NCI-H524 (cell line): ENCODE measurements at regions not wholly inside any gene's neighbourhood (a gene's known extent, or its start where the extent isn't known, plus 50 kb on each side); places are given as distances from the start of the nearest gene placed in this dataset.
"Not testable (repeated sequence)": the region's sequence is repeated elsewhere in the genome, so short reads cannot be mapped to it uniquely, and the experiment has no call there.

Source experiments
- DNase-seq, 2 experiments: peaks; one replicate each; lab custom pipeline; 2025; lab: John Stamatoyannopoulos, UW

DNA sequence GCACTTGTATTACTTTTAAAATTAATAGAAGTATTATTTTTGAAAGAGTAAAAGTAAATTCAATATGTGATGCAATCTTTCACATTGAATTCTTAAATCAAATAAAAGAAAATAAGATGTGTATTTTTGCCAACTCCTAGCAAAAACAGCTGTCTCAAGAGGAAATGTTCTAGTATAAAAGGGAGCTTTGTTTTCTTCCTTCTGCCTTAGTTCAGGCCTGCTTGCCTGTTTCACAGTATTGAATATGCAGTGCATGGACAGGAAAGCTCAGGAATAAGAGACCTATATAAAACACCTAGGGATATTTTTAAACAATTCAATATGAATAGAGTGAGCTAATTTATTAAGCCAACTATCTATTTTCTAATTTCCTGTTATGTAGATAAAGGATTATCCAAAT, 294.8 kb upstream of the G2E3 start:
- DNase-seq = no peak

- no peak for DNase-seq
Measured at GRCh38 chr14:30266290-30266689, 292.7 kb upstream of the G2E3 start.

- no peak for DNase-seq
Measured at GRCh38 chr14:30267141-30267540, 291.8 kb upstream of the G2E3 start.

DNA sequence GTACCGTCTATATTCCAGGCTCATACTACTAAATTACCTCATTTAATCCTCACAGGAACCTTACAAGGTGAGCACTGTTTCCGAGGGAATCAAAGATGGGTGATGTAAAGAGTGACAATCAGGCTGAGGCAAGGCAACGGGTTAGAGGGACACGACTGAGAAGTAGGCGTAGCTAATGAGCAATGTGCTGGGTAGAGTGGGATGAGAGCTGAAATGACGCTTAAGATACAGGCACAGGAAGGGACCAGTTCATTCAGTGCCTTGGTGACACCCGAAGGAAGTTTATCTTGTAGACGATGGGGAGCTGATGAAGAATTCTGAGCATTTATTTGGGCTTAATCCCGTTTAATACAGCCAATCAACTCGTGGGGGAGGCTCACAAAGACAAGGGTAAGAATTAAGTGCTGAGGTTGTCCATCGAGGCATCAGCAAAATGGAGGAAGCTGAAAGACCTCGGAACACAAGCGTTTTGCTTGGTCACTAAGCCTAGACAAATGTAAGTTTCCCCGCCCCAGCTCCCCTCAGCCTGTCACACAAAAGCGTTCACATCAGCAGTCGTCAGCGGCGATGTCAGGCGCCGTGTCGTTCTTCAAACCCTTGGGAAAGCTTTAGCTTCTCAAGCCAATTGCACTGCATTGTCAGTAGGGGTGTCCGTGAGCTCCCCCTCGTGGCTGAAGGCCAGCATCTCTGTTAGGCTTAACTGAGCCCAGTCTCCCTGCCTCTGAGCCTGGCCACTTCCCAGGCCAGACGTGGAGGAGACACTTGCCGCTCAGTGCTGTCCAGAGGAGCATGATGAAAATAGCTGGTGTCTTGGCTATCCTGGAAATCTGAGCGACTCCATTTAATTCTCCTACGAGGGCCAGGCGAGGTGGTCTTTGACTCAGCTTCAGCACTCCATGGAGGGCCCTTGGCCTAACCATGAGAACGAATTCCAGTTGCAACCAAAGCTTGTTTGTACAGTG, 288.5 kb upstream of the G2E3 start:
- DNase-seq = peak; percentile 97 to 98

DNA sequence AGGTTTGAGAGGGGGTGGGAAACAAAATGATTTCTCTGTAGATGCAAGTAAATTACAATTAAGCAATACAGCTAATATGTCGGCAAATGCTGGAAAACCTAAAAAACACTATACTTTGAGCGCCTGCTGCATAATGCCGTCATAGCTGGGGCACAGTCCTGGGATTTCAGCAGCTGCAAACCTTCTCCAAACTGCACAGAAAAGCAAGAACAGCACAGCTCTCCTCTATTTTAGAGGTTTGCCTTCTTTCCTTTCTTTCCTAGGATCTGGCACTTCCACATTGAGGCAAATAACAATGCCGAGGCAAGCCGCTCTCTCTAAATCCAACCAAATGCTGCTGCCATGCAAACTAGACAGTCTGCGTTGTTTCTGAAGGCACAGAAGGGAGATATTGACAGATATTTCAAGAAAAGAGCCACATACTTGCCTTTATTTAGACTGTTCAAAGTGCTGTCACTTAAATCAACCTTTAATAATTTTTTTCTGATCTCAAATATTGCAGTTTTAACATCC, 287.1 kb upstream of the G2E3 start:
- no peak for DNase-seq

- no peak for DNase-seq
Measured at GRCh38 chr14:30272848-30273832, 285.8 kb upstream of the G2E3 start.

DNA sequence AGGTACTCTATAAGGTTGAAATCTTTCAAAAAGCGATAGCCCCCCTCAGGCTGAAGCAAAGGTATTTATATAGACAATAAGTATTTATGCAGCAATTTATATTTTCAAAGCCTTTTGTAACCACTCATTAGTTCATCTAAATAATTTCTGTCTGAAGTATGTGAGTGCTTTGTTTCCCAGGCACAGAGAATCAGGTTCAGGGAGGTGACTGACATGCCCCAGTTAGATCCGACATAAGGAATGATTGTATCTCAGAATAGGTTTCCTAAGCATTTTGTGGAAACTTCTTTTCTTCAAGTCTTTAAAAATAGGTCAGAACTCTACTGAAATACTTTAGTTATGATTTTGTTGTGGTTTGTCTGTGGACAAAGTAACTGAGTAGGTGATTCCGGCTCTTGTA, 283.4 kb upstream of the G2E3 start:
- DNase-seq = no peak

GRCh38 chr14:30277268-30277667, 281.7 kb upstream of the G2E3 start:
- DNase-seq = no peak

- DNase-seq = not testable (repeated sequence)
Measured at GRCh38 chr14:30278856-30279255, 280.1 kb upstream of the G2E3 start.

DNA sequence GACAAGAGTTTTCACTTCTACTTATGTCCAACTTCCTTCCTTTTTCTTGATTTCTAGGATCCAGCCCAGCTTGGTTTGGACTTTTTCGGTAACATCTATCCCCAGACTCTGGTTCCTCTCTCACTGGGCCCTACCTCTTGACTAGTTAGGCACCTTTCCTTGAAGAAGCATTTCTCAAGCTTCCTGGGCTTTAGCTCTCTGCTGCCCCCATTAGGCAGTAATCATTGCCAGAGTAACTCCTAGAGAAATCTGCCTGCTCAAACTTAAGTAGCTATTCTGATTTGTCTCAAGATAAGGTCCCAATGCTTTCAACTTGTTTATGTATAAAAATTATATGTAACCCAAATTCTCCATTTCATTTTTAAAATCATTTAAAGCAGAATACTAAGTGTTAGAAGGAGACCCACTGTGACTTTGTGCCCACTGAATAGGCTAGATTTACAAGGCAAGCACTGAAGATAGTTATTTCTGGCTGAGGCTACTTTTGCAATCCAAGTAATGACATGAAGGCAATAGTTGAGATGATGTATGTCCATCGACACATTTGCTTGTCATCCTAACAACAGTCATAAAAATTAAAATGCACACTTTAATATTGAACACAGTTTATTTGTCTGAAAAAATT, 275.0 kb upstream of the G2E3 start:
- DNase-seq = peak; percentile 34 to 74

DNA sequence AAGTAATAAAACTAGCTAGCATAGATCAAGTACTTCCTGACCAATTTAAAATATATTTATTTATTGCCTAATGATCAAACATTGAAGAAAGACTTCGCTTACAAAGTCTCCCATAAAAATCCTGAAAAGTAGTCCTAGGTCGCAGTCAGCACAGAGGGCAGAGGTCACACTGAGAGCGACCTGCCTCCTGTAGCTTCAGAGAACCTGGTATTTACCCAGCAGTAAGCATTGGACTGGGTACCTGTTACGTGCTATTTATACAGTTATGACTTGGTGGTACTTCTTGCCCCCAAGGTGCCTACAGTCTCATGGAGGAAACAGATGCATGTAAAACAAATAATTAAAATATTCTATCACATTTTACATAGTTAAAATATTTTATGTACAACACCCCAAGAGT, 274.1 kb upstream of the G2E3 start:
- DNase-seq = no peak

DNA sequence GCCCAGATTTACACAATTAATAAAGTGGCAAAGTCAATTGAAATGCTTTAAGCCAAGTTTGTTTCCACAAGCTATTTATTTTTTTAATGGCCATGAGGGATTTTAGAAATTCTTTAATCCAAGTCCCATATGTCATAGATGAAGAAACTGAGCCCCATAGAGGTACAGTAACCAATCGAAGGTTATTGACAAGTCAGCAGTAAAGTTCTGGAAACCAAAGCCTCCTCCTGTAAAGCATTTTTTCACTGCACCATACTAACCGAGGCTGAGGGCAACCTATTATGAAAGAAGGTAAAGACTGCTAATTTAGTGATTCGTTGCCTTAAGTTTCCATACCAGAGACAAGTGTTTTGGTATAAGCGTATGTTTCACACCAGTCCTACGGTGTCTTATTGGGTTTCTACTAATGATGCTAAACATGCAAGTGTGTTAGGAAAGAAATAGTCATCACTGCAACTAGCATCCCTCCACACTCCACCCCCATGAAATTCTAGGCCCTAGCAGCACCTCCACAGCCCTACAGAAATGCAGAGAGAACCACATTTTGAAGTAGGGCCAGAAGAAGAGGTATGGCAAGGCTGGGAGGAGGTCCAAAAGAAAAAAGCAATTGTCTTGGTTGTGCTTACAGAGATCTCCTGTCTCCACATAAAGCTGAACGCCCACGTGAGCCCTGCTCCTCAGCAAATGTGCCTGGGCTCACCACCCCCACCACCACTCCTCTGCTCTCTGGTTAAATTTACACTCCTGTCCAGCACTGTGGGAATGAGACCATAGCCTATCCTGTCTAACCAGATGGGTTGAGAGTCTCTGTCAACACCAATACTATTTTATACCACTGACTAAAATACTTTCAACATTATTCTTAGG, 271.1 kb upstream of the G2E3 start:
- peak in 1 of 2 experiments; percentile 15 for DNase-seq

DNA sequence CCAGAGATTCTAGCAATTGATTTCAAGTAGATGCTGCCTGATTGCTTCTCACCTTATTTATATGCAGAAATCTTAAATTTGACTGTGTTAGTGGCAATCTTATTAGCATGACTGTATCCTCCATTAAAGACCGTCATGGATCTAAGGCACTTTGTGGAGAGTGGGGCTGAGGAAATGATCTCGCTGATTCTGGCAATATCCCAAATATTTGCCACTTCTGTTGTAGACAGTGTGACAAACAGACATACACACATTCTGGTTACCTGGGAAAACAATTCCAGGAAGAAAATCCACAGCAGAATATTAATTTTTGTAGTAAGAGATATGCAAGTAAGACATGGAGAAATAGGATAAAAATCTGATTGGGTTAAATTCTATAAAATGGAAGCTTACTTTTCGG, 269.0 kb upstream of the G2E3 start:
- DNase-seq = peak; percentile 18 to 75

DNA sequence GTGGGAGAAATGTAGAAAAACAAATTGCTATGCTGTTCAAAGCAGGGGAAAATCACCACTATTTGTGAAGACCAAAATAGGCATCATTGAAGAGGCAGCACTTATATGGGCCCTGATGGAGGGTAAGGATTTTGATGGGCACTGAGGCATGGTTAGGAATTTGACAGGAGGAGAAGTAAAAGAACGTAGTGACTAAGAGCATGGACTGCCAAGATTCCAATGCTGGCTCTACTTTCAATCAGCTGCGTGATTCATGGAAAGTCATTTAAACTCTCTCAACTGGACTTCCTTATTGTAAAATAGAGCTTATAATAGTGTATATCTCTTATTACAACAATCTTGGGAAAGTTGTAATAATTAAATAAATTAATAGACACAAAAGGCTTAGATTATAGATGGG, 267.7 kb upstream of the G2E3 start:
- no peak for DNase-seq

DNA sequence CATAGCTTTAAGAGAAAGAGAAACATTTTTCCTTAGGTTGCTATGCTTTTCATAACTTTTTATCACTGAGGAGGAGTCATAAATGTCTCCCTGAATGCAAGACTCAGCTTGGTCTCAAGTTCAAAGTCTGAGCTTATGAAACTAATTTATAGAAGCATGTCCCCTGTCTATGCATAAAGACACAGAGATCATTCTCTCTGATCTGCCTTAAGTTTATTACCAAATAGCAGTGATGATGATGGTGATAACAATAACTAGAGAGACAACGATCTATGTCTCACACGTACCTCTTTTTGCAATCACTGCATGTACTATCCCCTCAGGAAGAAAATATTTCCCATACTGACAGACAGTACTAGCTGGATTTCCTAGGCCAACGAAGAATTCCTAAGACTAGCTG, 266.4 kb upstream of the G2E3 start:
- DNase-seq = no peak

- peak in 1 of 2 experiments; percentile 59 for DNase-seq
Measured at GRCh38 chr14:30295980-30296379, 263.0 kb upstream of the G2E3 start.

DNA sequence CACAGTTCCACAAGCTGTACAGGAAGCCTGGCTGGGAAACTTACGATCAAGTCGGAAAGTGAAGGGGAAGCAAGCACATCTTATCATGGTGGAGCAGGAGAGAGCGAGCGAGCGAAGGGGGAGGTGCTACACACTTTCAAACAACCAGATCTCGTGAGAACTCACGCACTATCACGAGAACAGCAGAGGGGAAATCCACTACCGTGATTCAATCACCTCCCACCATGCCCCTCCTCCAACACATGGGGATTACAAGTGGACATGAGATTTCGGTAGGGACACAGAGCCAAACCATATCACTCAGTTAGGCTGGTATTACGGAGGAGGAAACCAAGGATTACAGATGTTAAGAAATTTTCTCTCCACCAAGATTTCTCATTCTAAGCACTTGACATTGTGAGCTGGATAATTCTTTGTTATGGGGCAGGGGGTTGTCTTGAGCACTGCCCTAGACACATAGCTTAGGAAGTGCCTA, 262.0 kb upstream of the G2E3 start:
- no peak for DNase-seq

GRCh38 chr14:30297876-30298795, 260.8 kb upstream of the G2E3 start:
- DNase-seq = no peak

GRCh38 chr14:30299915-30300314, 259.0 kb upstream of the G2E3 start:
- no peak for DNase-seq

GRCh38 chr14:30303350-30303749, 255.6 kb upstream of the G2E3 start:
- DNase-seq = no peak
